ENCODE measurements at regions not wholly inside any gene's neighbourhood (a gene's known extent, or its start where the extent isn't known, plus 50 kb on each side); places are given as distances from the start of the nearest gene placed in this dataset.

DNA sequence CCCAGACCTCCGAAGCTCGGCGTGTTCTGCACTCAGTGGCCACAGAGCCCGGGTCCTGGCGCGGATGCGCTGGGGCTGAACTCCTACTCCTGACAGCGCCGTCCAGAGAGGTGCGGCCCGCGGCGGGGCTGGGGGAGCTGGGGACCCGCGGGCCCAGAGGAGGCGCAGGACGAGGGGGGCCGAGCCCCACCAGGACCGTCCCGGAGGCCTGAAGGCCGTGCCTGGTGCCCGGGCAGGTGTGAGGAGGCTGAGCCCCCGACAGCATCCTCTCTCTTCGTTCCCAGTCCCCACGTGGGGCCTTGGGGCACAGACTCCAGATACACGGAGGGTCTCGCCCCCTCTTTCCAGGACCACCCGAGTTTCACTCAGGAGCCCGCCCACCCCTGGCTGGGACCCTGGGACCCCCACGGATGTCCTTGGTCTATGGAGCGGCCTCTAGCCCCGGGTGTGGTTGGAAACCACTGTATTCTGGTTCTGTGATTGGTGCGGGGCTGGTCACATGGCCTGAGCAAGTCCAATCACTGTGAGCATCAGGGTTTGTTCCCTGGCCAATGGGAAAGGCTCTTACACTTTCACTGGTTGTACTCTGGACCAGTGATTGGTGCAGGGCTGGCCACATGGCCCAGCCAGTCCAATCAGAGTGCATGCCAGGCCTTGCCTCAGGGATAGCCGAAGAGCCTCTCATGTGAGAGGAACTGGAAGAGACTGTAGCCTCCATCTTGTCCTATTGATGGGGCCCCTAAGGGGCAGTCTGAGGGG lies 217.6 kb upstream of the SFSWAP start:
- Histone ChIP-seq H3K9me3 (ENCODE audit: low read depth, low read length, poor library complexity, severe bottlenecking) (no peaks in the 10 kb centered on the region), H3K27ac (ENCODE audit: low read depth, low read length, poor library complexity, severe bottlenecking) (no peak overlapping the region), H3K27me3 (replicated peaks; ENCODE audit: insufficient read depth, low read depth, low read length, poor library complexity) (peaks cover 8% of the 10 kb centered on the region), H3K4me3 (ENCODE audit: low read depth, low read length, poor library complexity, severe bottlenecking) (no peak overlapping the region), H3K4me1 (ENCODE audit: insufficient read depth, low read length, poor library complexity, severe bottlenecking) (no peaks in the 10 kb centered on the region), H3K36me3 (ENCODE audit: insufficient read depth, low read length, poor library complexity, severe bottlenecking) (no peaks in the 10 kb centered on the region)
- no peak for TF ChIP-seq EZH2 (IDR thresholded peaks at IDR 0.05; ENCODE audit: borderline replicate concordance, low read depth, low read length, poor library complexity, severe bottlenecking)
- TF ChIP-seq, protein P1, sequence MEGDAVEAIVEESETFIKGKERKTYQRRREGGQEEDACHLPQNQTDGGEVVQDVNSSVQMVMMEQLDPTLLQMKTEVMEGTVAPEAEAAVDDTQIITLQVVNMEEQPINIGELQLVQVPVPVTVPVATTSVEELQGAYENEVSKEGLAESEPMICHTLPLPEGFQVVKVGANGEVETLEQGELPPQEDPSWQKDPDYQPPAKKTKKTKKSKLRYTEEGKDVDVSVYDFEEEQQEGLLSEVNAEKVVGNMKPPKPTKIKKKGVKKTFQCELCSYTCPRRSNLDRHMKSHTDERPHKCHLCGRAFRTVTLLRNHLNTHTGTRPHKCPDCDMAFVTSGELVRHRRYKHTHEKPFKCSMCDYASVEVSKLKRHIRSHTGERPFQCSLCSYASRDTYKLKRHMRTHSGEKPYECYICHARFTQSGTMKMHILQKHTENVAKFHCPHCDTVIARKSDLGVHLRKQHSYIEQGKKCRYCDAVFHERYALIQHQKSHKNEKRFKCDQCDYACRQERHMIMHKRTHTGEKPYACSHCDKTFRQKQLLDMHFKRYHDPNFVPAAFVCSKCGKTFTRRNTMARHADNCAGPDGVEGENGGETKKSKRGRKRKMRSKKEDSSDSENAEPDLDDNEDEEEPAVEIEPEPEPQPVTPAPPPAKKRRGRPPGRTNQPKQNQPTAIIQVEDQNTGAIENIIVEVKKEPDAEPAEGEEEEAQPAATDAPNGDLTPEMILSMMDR (conservative IDR thresholded peaks at IDR 0.05; ENCODE audit: low read depth, low read length), result no peak
- no TSS peak for BruUV-seq (replicated peaks)
- ChIA-PET CTCF (no interaction called here), POLR2A (ENCODE audit: low non-redundant PET) (no interaction called here)
- intact Hi-C loops (cut with micrococcal nuclease; ENCODE audit: unreplicated experiment), result no loop called here
- DNase-seq (ENCODE audit: low spot score), result no peak

DNA sequence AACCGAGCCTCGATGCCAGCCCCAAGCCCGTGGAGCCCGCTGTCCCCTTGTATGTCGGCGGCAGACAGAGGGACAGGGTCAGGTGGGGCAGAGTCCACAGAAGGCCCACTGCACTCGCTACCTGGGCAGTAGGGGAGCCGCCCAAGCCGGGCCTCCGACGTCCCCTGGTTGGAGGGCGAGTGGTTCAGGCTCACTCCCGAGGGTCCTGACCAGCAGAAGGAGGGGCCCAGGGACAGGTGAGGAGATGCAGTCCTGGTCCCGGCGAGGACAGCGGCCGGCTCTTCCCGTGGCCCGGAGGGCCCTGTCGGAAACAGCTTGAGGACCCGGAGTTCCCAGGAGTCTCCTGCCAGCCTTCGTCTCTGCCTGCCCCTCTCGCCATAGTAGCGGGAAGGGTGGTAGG lies 216.7 kb upstream of the SFSWAP start:
- no peaks in the 10 kb centered on the region for H3K9me3 ChIP-seq (ENCODE audit: low read depth, low read length, poor library complexity, severe bottlenecking)
- no peak for TF ChIP-seq EZH2 (IDR thresholded peaks at IDR 0.05; ENCODE audit: borderline replicate concordance, low read depth, low read length, poor library complexity, severe bottlenecking)
- TF ChIP-seq, protein P1 (conservative IDR thresholded peaks at IDR 0.05; ENCODE audit: low read depth, low read length), result no peak
- no peak overlapping the region for H3K4me3 ChIP-seq (ENCODE audit: low read depth, low read length, poor library complexity, severe bottlenecking)
- H3K27ac ChIP-seq (ENCODE audit: low read depth, low read length, poor library complexity, severe bottlenecking), result no peak overlapping the region
- H3K36me3 ChIP-seq (ENCODE audit: insufficient read depth, low read length, poor library complexity, severe bottlenecking), result no peaks in the 10 kb centered on the region
- H3K27me3 ChIP-seq (replicated peaks; ENCODE audit: insufficient read depth, low read depth, low read length, poor library complexity), result peaks cover 8% of the 10 kb centered on the region
- H3K4me1 ChIP-seq (ENCODE audit: insufficient read depth, low read length, poor library complexity, severe bottlenecking), result no peaks in the 10 kb centered on the region
- DNase-seq (ENCODE audit: low spot score), result no peak
- ChIA-PET CTCF (no interaction called here), POLR2A (ENCODE audit: low non-redundant PET) (no interaction called here)
- intact Hi-C loops (cut with micrococcal nuclease; ENCODE audit: unreplicated experiment), result no loop called here
- BruUV-seq (replicated peaks), result no TSS peak

DNA sequence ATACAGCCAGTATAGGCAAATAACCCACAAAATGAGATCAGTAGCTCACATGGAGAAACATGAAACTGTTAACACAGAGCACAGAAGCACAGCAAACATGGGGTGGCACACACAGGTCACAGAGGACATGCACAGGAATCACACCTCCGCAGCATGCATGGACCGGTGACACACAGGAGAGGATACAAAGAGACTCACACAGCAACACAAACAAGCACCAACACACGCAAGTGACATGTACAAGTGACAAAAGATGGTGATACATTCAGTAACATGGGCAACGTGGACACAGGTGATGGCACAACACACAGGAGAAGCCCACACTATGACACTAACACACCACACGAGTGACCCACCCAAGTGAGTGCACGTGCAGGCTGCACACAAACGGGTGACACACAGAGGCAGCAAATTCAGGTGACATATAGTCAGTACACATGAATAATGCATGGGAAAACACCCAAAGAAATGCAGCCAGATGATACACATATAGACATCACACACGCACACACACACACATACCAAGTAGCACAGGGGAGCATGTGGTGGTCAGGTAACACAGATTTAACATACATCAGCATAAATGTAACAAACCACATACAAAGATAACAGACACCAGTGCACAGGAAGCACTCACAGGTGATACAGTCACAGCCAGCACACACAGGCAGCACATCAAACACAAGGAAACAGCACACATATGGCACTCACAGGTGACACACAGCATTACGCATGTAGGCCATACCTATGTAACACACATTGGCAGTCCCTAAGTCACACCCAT lies 216.0 kb upstream of the SFSWAP start:
- CTCF ChIA-PET, result no interaction called here
- no peak for DNase-seq (ENCODE audit: low spot score)
- no peaks in the 10 kb centered on the region for H3K9me3 ChIP-seq (ENCODE audit: low read depth, low read length, poor library complexity, severe bottlenecking)
- no peak overlapping the region for H3K27ac ChIP-seq (ENCODE audit: low read depth, low read length, poor library complexity, severe bottlenecking)
- TF ChIP-seq EZH2 (IDR thresholded peaks at IDR 0.05; ENCODE audit: borderline replicate concordance, low read depth, low read length, poor library complexity, severe bottlenecking), result no peak
- TF ChIP-seq, protein P1 (conservative IDR thresholded peaks at IDR 0.05; ENCODE audit: low read depth, low read length), result no peak
- H3K27me3 ChIP-seq (replicated peaks; ENCODE audit: insufficient read depth, low read depth, low read length, poor library complexity), result peaks cover 8% of the 10 kb centered on the region
- H3K4me3 ChIP-seq (ENCODE audit: low read depth, low read length, poor library complexity, severe bottlenecking), result no peak overlapping the region
- intact Hi-C loops (cut with micrococcal nuclease; ENCODE audit: unreplicated experiment), result no loop called here
- H3K36me3 ChIP-seq (ENCODE audit: insufficient read depth, low read length, poor library complexity, severe bottlenecking), result no peaks in the 10 kb centered on the region
- H3K4me1 ChIP-seq (ENCODE audit: insufficient read depth, low read length, poor library complexity, severe bottlenecking), result no peaks in the 10 kb centered on the region
- no TSS peak for BruUV-seq (replicated peaks)
- POLR2A ChIA-PET (ENCODE audit: low non-redundant PET), result no interaction called here
